GM12891 (cell line): ENCODE measurements at regions not wholly inside any gene's neighbourhood (a gene's known extent, or its start where the extent isn't known, plus 50 kb on each side); places are given as distances from the start of the nearest gene placed in this dataset.

Experiments used
- DNase-seq: peaks from one replicate; pipeline ENCODE4 v3.0.0; 2011; ENCODE audit warnings: low spot score; ENCODE audit not compliant: insufficient read length
- FAIRE-seq: peaks from 2 replicates; lab custom pipeline; 2011; peaks lifted over from hg19 to GRCh38; lab: Jason Lieb, UNC
- PAX5 ChIP-seq: IDR thresholded peaks from 2 replicates; pipeline ENCODE4 v1.6.1; 2011; ENCODE audit warnings: low read length, moderate library complexity, mild to moderate bottlenecking; ENCODE audit not compliant: insufficient read depth, severe bottlenecking
- POLR2A ChIP-seq: IDR thresholded peaks from 2 replicates; pipeline ENCODE4 v1.6.1; 2011; ENCODE audit warnings: low read depth, low read length, control low read depth
- POLR2AphosphoS5 ChIP-seq: IDR thresholded peaks from 2 replicates; pipeline ENCODE4 v1.6.1; 2011; ENCODE audit warnings: low read depth, low read length, control low read depth
- POU2F2 ChIP-seq: IDR thresholded peaks from 2 replicates; pipeline ENCODE4 v1.6.1; 2011; ENCODE audit warnings: low read depth, mild to moderate bottlenecking, control low read depth, low read length, moderate library complexity
- SPI1 ChIP-seq: IDR thresholded peaks from 2 replicates; pipeline ENCODE4 v1.6.1; 2011; ENCODE audit warnings: low read depth, low read length, control low read depth
- TAF1 ChIP-seq: IDR thresholded peaks from 2 replicates; pipeline ENCODE4 v1.6.1; 2011; ENCODE audit warnings: low read depth, low read length, control low read depth

DNA sequence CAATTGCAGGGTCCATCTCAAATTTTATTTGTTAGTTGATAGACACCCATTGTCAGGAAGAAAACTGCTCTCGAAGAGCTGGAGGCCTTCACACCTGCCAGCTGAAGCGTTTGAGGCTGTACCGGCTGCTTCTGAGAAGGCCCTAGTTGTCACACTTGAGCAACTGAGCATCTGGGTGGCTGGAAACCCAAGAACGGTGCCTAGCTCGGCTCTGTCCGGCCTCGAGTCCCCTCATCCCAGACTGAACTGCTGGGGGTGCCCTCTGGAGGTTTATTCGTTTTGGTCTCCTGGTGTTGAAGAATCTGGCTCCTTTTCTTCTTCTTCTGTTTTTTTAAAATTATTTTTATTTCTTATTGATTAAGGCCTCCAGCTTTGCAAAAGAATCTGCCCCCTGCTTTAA lies 59.3 kb upstream of the EXOC6 start:
- no peak for FAIRE-seq
- no peak for DNase-seq
- no peak for TF ChIP-seq TAF1
- TF ChIP-seq POLR2A: no peak
- no peak for TF ChIP-seq PAX5

DNA sequence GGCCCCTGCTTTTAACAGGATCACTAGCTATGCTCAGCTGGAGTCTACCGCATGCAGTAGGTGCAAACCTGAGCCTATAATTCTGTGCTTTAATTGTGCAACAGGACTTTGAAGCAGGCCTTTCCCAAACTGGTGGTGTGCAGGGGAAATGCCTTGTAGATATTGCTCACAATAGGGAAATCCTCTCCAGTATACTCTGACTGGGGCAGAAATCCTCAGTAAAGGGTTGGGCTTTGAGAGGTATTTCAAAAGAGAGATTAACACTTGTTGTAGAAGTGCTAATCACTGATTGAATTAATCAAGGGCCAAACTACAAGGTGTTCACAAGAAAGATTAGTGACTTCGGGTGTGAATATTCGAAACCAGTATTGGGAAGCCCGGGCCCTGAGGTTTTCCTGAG lies 58.5 kb upstream of the EXOC6 start:
- no peak for FAIRE-seq
- TF ChIP-seq POU2F2 (no peak), POLR2A (no peak), TAF1 (no peak), SPI1 (no peak), POLR2AphosphoS5 (no peak), PAX5 (no peak)

DNA sequence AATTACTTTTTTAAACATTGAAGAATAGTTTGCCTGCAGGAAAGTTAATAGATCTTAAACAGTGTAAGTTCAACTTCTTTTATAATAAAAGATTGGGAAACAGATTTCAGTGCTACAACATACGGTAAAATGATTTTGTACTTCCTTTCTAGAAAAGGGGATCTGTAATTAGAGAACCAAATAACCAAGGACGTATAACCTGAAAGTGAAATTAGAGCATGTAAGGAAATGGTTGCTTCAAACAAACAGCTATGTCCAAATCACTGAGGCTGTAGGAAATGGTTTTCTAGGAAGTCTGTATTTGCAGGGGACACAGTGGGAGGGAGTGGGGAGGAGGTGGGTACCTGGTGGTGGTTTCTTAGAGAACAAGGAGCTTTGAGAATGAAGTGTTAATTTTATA lies 57.9 kb upstream of the EXOC6 start:
- DNase-seq (no peak), FAIRE-seq (no peak)
- TF ChIP-seq TAF1 (no peak), POU2F2 (no peak), POLR2A (no peak), POLR2AphosphoS5 (no peak), PAX5 (no peak)

More for the DNA sequence above, 58.5 kb upstream of the EXOC6 start:
- DNase-seq: no peak

DNA sequence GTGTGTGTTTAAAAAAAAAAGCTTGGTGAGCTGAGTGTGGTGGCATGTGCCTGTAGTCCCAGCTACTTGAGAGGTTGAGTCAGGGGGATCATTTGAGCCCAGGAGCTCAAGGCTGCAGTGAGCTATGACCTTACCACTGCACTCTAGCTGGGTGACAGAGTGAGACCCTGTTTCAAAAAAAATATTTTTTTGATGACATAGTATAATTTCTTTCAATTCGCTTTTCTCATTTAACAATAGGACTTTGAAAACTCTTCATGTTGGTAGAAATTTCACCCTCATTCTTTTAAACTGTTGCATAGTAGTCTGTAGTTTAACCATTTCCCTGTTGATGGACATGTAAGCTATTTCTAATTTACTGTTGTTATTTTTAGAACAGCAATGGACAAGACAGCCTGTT lies 55.7 kb upstream of the EXOC6 start:
- TF ChIP-seq POLR2A (no peak), POLR2AphosphoS5 (no peak), TAF1 (no peak), PAX5 (no peak), POU2F2 (no peak), SPI1 (no peak)
- DNase-seq (no peak), FAIRE-seq (no peak)
